ENCODE measurements at regions not wholly inside any gene's neighbourhood (a gene's known extent, or its start where the extent isn't known, plus 50 kb on each side); places are given as distances from the start of the nearest gene placed in this dataset.

GRCh38 chr1:14517841-14518180 is 80.7 kb upstream of the KAZN start:
- Histone ChIP-seq H3K27ac (ENCODE audit: extremely low read length, insufficient read depth, low read length) (no peak overlapping the region), H3K27me3 (ENCODE audit: control insufficient read depth in 1 of 2, insufficient read depth in 2 of 2, low read length in 2 of 2) (peaks cover 1 to 15% of the 10 kb centered on the region in 2 experiments; a peak in 3 of 5 replicates), H3K36me3 (replicated peaks in 1 of 2; ENCODE audit: control insufficient read depth in 1 of 2, insufficient read depth in 2 of 2, low read length in 2 of 2) (no peaks in the 10 kb centered on the region), H3K9ac (ENCODE audit: insufficient read depth, low read depth, low read length) (no peak overlapping the region), H2AFZ (ENCODE audit: low read length) (no peak overlapping the region), H3K9me3 (ENCODE audit: low read length) (no peaks in the 10 kb centered on the region), H3K4me3 (replicated peaks in 1 of 3; ENCODE audit: insufficient read depth in 1 of 3, low read depth in 2 of 3, low read length in 3 of 3) (no peak overlapping the region), H3K4me2 (ENCODE audit: low read depth, low read length) (no peak overlapping the region), H4K20me1 (ENCODE audit: insufficient read depth, low read length) (no peaks in the 10 kb centered on the region), H3K4me1 (ENCODE audit: insufficient read depth, low read length) (no peaks in the 10 kb centered on the region), H3K79me2 (ENCODE audit: insufficient read depth, low read length) (no peaks in the 10 kb centered on the region)
- TF ChIP-seq ARNTL (CRISPR knock-in tag; IDR thresholded peaks at IDR 0.05): no peak
- no peak for TF ChIP-seq PTBP1 (IDR thresholded peaks at IDR 0.05; ENCODE audit: low read depth, low read length, poor library complexity, severe bottlenecking)
- no peak for TF ChIP-seq NR2F6 (IDR thresholded peaks at IDR 0.05)
- TF ChIP-seq NR2F6 (CRISPR knock-in tag; IDR thresholded peaks at IDR 0.05): no peak
- TF ChIP-seq MEF2D (CRISPR knock-in tag; IDR thresholded peaks at IDR 0.05): no peak
- TF ChIP-seq DNMT3B (CRISPR knock-in tag; conservative IDR thresholded peaks at IDR 0.05): no peak
- no peak for TF ChIP-seq FOXA3 (CRISPR knock-in tag; IDR thresholded peaks at IDR 0.05)
- TF ChIP-seq HDAC2 (CRISPR knock-in tag; IDR thresholded peaks at IDR 0.05): no peak
- TF ChIP-seq, protein P1, sequence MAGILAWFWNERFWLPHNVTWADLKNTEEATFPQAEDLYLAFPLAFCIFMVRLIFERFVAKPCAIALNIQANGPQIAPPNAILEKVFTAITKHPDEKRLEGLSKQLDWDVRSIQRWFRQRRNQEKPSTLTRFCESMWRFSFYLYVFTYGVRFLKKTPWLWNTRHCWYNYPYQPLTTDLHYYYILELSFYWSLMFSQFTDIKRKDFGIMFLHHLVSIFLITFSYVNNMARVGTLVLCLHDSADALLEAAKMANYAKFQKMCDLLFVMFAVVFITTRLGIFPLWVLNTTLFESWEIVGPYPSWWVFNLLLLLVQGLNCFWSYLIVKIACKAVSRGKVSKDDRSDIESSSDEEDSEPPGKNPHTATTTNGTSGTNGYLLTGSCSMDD (CRISPR knock-in tag; IDR thresholded peaks at IDR 0.05): no peak
- no peak for TF ChIP-seq ZBTB8A (CRISPR knock-in tag; IDR thresholded peaks at IDR 0.05; ENCODE audit: borderline replicate concordance, low read depth)
- TF ChIP-seq GLI4 (CRISPR knock-in tag; IDR thresholded peaks at IDR 0.05; ENCODE audit: borderline replicate concordance): no peak
- TF ChIP-seq ZSCAN25 (CRISPR knock-in tag; IDR thresholded peaks at IDR 0.05): no peak
- TF ChIP-seq, protein P2, sequence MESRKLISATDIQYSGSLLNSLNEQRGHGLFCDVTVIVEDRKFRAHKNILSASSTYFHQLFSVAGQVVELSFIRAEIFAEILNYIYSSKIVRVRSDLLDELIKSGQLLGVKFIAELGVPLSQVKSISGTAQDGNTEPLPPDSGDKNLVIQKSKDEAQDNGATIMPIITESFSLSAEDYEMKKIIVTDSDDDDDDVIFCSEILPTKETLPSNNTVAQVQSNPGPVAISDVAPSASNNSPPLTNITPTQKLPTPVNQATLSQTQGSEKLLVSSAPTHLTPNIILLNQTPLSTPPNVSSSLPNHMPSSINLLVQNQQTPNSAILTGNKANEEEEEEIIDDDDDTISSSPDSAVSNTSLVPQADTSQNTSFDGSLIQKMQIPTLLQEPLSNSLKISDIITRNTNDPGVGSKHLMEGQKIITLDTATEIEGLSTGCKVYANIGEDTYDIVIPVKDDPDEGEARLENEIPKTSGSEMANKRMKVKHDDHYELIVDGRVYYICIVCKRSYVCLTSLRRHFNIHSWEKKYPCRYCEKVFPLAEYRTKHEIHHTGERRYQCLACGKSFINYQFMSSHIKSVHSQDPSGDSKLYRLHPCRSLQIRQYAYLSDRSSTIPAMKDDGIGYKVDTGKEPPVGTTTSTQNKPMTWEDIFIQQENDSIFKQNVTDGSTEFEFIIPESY (CRISPR knock-in tag; IDR thresholded peaks at IDR 0.05): no peak
- TF ChIP-seq MBNL3 (CRISPR knock-in tag; conservative IDR thresholded peaks at IDR 0.05): no peak
- TF ChIP-seq FOXC1 (CRISPR knock-in tag; IDR thresholded peaks at IDR 0.05; ENCODE audit: borderline replicate concordance): no peak
- no peak for TF ChIP-seq MBD4 (IDR thresholded peaks at IDR 0.05; ENCODE audit: borderline replicate concordance, low read length)
- no peak for TF ChIP-seq ZSCAN20 (CRISPR knock-in tag; IDR thresholded peaks at IDR 0.05; ENCODE audit: borderline replicate concordance)
- TF ChIP-seq ZNF44 (CRISPR knock-in tag; IDR thresholded peaks at IDR 0.05): no peak
- no peak for TF ChIP-seq NFYC (CRISPR knock-in tag; IDR thresholded peaks at IDR 0.05)
- 0% methylated on average over 1 of the region's 1 CpG for WGBS (ENCODE audit: low lambda C conversion rate)
- CTCF ChIA-PET (ENCODE audit: low intra/inter-chr PET ratio, low total read pairs): no interaction called here
- in situ Hi-C loops (cut with HindIII; ENCODE audit: extremely low pct_ligation_motif_present, low pct_unique_long_range_greater_than_20kb): no loop called here
- POLR2A ChIA-PET: no interaction called here
- DNase-seq (ENCODE audit: low spot score) (no peak), FAIRE-seq (no peak), ATAC-seq (no peak)
- no TSS peak for BruUV-seq (replicated peaks)
- intact Hi-C loops (cut with micrococcal nuclease; ENCODE audit: unreplicated experiment): no loop called here
